HG02642 (cell line): ENCODE measurements at regions not wholly inside any gene's neighbourhood (a gene's known extent, or its start where the extent isn't known, plus 50 kb on each side); places are given as distances from the start of the nearest gene placed in this dataset.
A peak's percentile ranks its signal among the peaks of the same experiment; 100 is the strongest.
"Not testable (repeated sequence)": the region's sequence is repeated elsewhere in the genome, so short reads cannot be mapped to it uniquely, and the experiment has no call there.

Experiments used
- ATAC-seq: cut with Tn5 transposase; IDR thresholded peaks from one replicate; pipeline ENCODE4 v1.9.1; 2021; ENCODE audit warnings: mild to moderate bottlenecking; ENCODE audit not compliant: unreplicated experiment, poor library complexity

DNA sequence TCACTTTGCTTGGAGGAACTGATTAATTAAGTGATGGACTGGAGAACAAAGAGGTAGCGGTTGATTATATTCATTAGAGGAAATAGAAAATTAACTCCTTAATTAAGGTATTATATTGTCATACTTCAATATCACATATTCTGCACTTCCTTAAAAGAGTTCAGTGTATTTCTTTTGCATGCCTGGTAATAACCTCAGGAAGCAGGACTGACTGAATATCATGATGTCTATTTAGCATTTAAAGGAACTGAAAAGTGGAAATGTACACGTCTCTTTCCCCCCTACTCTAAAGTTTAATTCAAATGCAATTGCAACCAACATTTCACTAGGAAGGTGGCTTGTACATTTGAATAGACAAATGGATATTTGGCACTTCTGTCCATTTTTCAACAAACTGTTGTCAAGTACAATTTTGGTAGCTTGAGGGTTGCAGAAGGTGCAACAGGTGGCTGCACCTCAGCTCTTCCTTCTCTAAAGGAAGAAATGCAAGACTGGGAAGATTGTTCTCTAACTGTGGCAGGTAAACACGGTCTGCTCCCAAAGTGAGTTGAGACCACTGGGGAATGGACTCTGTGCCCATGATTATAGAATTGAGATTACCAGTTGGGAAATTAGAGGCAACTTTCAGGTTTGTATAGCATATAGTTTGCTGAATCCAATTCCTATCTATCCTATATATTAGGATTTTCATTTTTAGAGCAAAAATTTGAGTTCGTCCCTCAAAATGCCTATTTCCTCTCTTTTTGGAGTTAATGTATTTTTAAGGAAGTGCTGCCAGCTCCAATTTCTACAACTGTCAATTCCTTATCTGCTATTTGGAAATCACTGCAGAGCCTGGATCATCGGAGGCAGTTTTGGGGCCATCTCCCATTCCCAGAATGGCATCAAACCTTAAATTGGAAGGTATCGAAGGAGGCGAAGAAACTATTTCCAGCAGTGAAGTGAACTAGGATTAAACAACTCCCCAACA is 98.9 kb upstream of the TAF11L2 start:
- ATAC-seq, result no peak

DNA sequence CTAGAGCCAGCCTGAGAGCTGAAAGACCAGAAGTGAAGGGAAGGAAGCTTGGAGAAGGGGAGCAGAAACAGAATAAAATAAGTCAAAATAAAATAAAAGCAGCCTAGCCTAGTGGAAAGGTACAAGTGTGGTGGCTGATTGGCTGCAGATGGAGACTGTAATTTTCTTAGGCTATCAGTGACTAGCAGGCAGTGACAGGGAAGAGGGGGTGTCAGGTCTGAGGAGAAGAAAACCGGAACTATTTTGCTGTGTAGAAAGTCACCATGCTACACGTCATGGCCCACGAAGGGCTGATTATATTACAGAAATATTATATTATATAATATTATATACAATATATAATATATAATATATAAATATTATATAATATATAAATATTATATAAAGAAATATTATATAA is 98.1 kb upstream of the TAF11L2 start:
- no peak for ATAC-seq

DNA sequence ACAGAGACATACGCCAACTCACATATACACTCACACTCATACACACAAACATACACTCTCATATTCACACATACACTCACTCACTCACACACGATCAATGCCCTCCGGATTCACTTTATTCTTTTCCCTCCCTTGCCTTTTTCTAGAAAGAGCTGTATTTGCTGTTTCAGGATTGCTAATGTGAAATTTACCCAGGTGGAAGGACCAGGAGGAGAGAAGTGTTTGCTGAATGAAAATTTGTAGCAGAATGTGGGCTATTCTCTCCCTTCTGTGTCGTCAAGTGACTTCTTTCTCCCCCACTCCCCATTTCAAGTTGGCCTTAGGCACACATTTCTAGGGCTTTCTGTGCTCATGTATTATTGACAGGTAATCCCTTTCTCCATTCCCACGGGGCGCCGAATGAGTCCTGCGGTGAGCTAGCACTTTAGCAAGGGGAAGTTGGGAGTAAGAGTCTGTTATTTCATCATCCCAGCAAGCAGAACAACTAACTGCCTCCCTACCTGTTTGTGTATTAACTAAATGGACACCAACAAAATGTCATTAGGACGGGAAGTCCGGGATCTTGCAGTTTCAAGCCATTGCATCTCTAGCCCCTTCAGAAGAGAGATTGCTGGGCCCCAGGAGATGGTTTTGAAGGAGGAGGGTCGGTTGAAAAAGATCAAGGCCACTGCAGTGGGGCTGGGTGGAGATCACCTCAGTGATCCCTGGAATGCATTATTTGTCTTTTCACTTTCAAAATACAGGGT is 97.1 kb upstream of the TAF11L2 start:
- no peak for ATAC-seq

DNA sequence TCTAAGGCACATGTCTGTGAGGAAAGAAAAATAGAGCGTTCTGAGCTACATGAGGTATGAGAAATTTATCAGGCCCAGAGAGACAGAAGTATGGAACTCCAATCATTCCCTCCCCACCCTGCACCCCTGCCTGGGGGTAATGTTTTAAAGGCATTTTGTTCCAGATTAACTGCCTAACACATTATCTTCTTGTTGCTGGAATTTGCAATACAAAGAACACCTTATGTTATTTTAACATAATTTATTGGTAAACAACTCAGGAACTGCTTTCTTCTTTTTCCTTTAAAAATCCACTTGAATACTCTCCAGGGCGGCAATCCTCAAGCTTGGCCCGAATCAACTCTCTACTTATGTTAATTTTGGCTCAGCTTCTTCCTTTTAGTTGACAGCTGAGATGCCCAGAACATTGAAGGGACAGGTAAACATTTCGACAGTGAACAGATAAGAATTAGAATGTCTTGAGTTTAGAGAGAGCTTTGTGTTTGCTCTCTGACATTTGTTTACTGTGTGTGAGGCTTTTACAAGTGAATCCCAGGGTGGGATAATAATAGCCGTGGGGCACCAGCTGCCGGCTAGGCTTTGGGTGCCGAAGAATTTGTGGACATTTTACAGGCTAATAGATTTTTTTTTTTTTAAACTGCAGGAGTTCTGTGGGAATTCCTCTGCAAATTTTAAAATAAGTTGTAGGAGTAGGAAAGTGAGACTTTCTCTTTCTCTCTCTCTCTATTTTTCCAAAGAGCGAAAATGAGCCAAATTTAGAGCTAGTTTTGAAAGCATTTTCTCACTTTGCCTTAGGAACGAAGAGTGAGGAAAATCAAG is 96.4 kb upstream of the TAF11L2 start:
- no peak for ATAC-seq

DNA sequence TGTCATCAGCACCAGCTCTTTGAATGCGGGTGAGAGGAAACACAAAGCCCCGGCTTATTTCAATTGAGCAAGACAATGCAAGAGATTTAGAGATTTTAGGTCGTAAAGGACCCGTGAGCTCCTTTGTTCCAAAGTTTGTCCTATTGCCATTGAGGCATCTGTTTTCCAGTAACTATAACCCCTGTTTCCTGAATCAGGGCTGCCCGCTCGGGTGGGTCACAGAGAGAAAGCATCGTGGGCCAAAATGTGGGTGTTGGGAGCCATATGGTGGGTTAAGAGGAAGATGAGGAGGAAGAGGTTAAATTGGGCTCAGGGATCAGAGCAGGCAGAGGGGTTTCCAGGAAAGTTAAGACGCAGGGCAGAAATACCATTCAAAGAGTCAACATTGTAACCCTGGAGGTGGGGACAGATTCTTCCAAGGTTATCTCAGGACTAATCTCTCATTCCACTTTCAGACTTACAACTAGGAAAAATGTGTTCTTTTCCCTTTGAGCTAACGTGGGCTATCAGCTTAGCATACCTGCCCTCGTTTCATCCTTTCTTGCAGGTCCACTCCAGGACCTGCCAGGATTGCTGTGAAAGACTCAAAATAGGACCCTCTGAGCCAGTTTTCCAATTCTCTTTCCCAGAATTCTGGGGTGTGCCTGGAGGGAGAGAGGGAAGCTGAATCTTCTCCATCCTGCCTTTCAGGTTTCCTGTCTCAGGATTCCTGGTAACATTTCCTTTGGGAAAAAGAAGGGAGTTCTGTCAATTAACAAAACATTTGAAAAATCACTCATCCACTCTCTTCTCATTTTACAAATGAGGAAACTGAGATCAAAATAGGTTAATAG is 95.5 kb upstream of the TAF11L2 start:
- ATAC-seq, result no peak

DNA sequence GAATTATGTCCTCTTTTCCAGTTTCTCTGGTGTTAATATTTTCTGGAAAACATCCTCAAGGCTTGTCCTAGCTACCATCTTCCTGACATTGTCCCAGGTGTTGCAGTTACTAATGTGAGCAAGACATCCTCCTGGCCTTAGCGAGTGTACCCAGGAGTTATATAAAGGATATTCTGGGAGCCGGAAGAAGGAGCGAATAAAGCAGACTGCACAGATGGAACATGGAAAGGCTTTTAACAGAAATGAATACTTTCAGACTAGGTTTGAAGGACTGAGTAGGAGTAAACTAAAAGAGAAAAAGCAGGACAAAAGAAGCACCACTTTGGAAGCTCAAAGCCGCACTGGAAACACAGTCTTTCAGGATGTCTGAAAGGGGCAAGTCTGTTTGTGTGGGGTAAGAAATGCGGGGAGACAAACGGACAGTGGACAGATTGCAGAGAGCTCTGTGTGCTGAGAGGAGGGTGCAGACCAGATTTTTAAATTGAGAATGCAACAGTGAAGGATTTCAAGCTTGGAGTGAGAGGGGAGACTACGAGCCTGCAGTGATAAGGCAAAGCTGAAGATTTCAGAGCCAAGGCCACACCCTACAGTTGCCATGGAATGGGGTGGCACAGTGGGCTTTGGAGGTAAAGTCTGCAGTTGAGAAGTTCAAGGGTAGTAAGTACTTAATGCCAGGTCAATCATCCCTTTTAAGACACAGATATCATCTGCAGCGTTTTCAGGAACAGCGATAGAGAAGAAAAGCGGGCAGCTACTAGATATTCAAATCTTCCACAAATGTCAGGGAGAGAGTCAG is 94.1 kb upstream of the TAF11L2 start:
- no peak for ATAC-seq

DNA sequence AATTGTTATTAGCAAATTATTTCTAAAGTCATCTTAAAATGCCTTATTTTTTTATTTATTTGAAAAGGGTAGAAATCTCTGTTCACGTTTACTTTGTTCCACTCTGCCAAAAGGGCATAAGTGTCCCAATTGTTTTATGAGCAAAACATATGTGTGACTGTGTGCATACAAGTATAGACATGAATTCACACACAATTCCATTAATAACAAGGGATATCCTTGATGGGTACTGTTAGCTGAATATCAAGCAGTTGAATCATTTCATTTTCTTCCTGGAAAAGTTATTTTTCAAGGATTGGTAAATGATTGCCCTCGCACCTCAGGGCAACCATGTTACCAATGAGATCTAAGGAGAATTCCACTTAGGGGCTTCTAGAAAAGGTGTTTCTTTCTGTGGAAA is 92.1 kb upstream of the TAF11L2 start:
- ATAC-seq, result no peak

DNA sequence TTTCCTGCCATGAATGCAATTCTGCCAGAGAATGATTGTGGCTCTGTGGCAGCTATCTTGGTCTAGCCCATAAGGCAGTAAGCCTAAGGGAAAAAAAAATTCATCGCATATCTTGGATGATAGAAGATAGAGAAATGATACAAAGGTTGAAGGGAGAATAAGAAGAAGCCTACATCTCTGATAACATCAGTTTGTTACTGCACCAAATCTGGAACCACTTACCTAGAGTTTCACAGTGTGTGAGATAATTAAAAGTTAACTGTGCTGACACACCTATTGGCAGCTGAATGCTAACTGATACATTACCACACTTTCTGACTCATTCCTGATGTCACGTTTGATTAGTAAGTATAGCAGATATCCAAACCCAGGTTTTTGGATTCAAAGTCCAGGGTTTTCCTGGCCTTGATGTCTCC is 91.6 kb upstream of the TAF11L2 start:
- ATAC-seq, result no peak

DNA sequence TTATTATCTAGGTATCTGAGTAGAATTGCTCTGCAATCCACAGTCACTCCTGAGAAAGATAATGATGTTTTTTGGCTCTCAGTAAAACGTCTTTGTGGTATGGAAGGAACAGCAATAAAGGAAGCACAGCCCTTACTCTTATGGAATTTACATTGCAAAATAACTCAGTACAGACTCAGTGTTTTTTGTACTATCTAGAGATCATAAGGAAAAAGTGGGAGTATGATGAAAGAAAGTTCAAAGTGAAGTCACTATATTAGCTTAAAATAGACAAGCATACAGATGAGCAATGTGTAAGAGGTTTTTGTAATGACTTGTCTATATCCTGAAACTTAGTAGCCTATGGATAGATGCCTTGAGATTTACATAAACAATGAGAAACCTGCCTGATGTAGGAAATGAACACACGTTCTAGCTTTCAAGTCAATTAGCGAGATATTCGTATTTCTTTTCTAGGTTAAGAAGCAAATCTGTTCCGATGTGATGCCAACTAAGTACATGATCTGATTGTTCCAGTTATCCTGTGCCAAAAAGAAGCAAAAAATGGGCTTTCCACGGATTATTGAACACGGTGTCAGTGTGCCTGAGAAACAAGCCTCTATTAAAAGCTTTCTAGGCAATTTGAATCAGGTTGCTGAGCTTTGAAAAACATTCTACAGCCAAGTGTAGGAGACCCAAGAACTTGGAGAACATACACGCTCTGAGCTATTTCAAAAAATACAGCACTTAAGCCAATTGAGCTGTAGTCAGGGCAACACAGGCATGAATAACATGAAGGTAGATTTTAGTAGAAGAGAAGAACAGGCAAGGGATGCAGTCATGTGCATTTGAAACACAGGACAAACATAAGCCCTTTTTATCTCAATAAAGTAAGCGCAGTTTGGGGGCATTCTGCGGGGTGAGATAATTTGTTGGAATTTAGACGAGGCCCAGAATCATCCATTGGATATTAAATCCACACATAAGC is 86.3 kb upstream of the TAF11L2 start:
- no peak for ATAC-seq

DNA sequence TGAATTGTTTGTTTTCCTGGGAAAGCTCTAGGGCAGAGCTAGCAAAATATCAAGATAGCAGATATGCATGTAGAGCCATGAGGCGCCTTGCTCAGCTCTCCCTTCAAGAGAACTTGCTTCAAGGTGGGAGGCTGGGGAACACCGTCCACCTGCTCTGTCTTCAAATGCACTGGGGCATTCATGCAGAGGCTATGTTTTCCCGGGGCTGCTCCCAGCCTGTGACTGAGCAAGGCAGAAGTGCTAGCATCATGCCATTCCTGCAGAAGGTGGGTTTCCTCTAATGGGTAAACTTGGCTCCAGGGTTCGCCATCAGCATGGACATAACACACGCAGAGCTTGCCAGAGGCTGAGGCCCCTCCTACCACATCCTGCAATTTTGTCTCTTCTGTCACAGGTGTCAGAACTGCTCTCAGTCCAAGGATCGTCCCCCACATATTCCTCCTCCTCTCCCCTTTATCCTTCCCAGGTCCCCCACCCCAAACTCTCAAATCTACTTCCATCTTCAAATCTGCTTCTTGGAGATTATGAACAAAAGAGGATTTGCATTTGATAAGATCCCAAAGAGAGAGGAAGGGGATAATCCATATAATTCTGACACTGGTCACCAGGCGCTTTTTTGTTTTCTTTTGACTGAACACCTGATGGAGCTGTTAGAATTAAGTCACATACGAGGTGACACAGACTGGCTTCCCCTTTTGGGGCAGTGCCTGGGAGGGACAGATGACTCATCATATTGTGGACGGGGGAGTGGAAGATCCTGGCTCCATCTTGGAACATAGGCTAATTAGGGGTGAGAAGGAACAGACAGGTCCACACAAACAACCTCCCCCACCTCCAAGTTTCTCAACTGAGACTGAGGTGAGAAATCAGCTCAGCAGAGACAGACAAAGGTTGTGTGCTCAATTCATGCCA is 85.0 kb upstream of the TAF11L2 start:
- peak; percentile 48 for ATAC-seq

DNA sequence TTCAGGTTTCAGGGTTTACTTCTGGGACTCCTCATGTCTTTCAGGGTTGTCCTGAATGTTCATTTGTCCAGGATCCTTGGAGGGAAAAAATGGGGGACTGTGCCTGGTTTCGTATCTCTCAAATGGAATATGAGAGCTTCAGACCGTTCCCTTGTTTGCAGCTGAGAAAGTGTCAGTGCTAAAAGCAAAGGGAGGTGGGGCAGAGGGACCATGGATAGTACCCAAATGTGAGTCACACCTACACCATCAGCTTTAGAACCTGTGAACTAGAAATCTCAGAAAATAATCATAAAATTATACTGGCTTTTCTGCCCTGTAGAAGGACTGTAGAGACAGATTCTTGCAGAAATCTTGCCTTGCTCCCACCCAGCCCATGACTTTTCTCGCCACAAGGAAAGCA is 84.3 kb upstream of the TAF11L2 start:
- ATAC-seq, result no peak

DNA sequence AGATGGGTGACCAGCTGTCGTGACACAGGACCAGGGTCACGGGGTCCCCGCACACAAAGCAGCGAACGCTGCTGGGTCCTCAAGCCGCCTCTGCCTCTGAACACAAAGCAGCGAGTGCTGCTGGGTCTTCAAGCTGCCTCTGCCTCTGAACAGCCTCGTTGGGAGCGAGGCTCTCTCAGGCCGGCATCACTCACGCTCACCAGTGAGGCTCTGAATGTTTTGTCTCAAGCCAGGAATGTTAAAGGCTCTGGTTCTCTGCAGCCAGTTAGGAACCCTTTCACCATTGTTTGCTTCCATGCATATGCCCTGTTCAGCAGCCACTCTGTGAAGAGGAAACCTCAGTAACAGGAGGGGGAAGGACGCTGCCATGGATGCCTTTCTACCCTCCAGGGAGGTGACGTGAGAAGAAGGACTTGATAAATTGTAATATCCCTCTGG is 82.7 kb upstream of the TAF11L2 start:
- ATAC-seq, result no peak

DNA sequence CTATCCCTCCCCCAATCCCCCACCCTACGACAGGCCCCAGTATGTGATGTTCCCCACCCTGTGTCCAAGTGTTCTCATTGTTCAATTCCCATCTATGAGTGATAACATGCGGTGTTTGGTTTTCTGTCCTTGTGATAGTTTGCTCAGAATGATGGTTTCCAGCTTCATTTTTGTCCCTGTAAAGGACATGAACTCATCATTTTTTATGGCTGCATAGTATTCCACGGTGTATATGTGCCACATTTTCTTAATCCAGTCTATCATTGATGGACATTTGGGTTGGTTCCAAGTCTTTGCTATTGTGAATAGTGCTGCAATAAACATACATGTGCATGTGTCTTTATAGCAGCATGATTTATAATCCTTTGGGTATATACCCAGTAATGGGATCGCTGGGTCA is 81.7 kb upstream of the TAF11L2 start:
- not testable (repeated sequence) for ATAC-seq

DNA sequence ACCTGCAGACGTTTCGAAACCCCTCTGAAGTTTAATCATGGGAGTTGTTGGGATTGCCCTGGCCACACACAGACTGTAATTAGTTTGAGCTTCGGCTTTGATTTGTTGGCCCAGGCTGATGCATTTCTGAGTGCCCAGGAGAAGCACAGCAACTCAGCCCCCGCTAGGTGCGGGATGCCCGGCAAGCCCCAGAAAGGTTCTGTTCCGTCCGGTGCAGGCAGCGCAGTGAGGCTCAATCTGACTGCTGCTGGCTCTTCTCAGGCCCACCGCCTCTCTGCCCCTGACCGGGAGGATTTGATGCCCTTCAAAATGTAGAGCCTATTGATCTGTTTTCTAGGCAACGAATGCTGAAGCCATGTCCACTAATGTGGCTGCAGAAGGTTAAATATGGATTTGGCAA is 73.4 kb upstream of the TAF11L2 start:
- no peak for ATAC-seq

DNA sequence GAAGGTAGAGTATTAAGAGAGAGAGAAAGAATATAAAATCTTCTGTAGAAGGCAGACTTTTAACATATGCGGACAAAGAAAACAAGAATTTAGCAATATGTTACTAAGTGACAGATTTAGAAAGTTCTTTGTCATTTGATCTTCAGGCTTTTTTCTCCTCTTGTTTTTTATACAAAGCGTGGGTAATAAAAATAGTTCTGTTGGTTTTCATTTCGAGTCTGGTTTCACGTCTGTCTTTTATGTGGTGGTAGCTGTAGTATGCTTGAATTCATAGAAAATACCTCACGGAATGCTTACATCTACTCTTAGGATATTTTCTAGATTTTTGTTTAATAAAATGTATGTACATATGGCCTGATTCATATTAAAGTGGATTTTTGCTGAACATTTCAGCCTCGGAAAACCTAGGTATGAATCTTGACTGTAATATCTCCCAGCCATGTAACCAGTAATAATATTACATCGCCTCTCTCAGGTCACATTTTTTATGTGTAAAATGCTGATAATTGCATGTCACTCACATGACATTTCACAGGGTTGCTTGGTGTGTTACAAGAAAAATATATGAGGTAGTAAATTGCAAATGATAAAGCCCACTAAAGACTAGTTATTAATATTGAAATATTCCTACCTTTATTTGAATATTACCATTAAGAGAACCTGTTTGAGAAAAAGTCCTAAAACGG is 72.5 kb upstream of the TAF11L2 start:
- no peak for ATAC-seq

DNA sequence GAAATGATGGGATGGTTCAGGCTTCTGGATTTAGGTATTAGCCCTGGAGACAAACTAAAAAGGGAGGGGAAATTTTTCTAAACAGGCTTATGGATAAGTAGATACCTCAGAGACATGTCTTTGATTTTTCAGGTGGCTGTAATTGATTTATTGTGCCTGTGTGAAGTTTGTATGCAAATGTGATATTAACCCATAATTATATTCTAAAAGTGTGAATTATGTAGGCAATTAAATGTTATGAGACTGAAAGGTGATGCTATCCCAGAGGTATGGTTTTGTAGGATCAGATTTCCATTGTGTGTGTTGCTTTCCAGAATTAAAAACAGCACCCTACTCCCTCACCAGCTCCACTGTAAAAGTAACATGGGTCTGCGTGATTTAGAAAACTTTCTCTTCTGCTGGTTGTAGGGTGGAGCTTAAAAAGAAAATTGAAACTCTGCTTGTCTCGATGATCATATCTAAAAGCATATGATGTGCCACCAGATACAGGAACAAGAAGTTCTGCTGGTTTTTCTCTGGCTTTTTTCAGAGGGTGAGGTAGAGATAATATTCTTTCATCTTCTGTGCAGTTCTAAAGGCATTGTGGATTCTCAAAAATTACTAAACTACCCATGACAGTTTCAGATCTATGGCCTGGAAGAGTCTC is 71.8 kb upstream of the TAF11L2 start:
- ATAC-seq, result peak; percentile 83
